GM11168 (cell line): ENCODE measurements at regions not wholly inside any gene's neighbourhood (a gene's known extent, or its start where the extent isn't known, plus 50 kb on each side); places are given as distances from the start of the nearest gene placed in this dataset.

Experiments
- in situ Hi-C: fragments of 300-500 bp; cut with MboI; formaldehyde crosslinking; loops from one replicate; pipeline ENCODE4 v1.12.0; 2022; ENCODE audit warnings: low sequenced_read_pairs; ENCODE audit not compliant: unreplicated experiment

GRCh38 chr17:12282056-12282455 is 261.4 kb downstream of the MAP2K4 start:
- in situ Hi-C loops, result no loop called here

GRCh38 chr17:12287953-12288352 is 267.3 kb downstream of the MAP2K4 start:
- in situ Hi-C loops, result no loop called here

GRCh38 chr17:12290207-12290606 is 269.5 kb downstream of the MAP2K4 start:
- in situ Hi-C loops, result no loop called here

GRCh38 chr17:12296209-12296625 is 275.5 kb downstream of the MAP2K4 start:
- in situ Hi-C loops, result no loop called here

- in situ Hi-C loops, result no loop called here
These were observed 280.9 kb downstream of the MAP2K4 start for GRCh38 chr17:12301551-12301950.

- in situ Hi-C loops, result no loop called here
These were observed 282.0 kb downstream of the MAP2K4 start for GRCh38 chr17:12302711-12303110.

- in situ Hi-C loops, result no loop called here
These were observed 290.1 kb downstream of the MAP2K4 start for GRCh38 chr17:12310811-12311210.

- in situ Hi-C loops, result no loop called here
These were observed 292.0 kb downstream of the MAP2K4 start for GRCh38 chr17:12312692-12313091.

- in situ Hi-C loops, result no loop called here
These were observed 293.1 kb downstream of the MAP2K4 start for GRCh38 chr17:12313786-12314185.

- in situ Hi-C loops, result no loop called here
These were observed 295.3 kb downstream of the MAP2K4 start for GRCh38 chr17:12316021-12316420.

- in situ Hi-C loops, result no loop called here
These were observed 298.0 kb downstream of the MAP2K4 start for GRCh38 chr17:12318571-12319266.

GRCh38 chr17:12320286-12320685 is 299.6 kb downstream of the MAP2K4 start:
- in situ Hi-C loops, result no loop called here

- in situ Hi-C loops, result no loop called here
These were observed 307.5 kb downstream of the MAP2K4 start for GRCh38 chr17:12328204-12328603.

GRCh38 chr17:12330456-12330855 is 309.8 kb downstream of the MAP2K4 start:
- in situ Hi-C loops, result no loop called here

- in situ Hi-C loops, result no loop called here
These were observed 320.7 kb downstream of the MAP2K4 start for GRCh38 chr17:12341328-12341727.

GRCh38 chr17:12342161-12342560 is 321.5 kb downstream of the MAP2K4 start:
- in situ Hi-C loops, result no loop called here

- in situ Hi-C loops, result no loop called here
These were observed 322.1 kb downstream of the MAP2K4 start for GRCh38 chr17:12342609-12343435.

GRCh38 chr17:12348476-12348875 is 317.2 kb upstream of the MYOCD start:
- in situ Hi-C loops, result no loop called here

GRCh38 chr17:12349297-12349696 is 316.4 kb upstream of the MYOCD start:
- in situ Hi-C loops, result no loop called here

- in situ Hi-C loops, result no loop called here
These were observed 313.6 kb upstream of the MYOCD start for GRCh38 chr17:12352127-12352526.

- in situ Hi-C loops, result no loop called here
These were observed 308.1 kb upstream of the MYOCD start for GRCh38 chr17:12357600-12357999.

GRCh38 chr17:12358477-12358876 is 307.2 kb upstream of the MYOCD start:
- in situ Hi-C loops, result no loop called here
